Stimulated activated CD4-positive, alpha-beta T cell treated with anti-CD3 and anti-CD28 coated beads, TNF-alpha, amount 100 ng/mL, for 1 hour (primary cell): ENCODE measurements at regions not wholly inside any gene's neighbourhood (a gene's known extent, or its start where the extent isn't known, plus 50 kb on each side); places are given as distances from the start of the nearest gene placed in this dataset.

ENCODE experiments used
- DNase-seq, 3 donors: peaks; one replicate each; pipeline ENCODE4 v3.0.0-alpha.2; 2020; ENCODE audit warnings: low read depth in 3 of 3, low spot score in 1 of 3

DNA sequence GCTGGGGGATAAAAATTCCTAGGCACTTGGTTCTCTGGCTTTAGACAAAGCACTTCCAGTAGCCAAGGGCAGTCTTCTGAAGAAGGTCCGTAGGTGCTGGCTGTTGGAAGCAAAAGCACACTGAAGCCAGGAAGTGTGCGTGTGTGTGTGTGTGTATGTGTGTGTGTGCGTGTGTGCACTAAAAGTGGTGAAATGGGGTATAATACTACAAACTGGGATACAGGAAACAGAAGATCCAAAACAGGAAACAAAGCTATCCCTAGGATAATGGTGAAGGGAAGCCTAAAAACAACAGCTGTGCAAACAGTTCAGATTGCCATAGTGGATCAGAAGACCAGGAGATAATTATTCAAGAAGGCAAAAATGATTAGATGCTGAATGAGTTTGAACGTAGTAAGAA, 103.4 kb downstream of the IL20RB start:
- DNase-seq: no peak

DNA sequence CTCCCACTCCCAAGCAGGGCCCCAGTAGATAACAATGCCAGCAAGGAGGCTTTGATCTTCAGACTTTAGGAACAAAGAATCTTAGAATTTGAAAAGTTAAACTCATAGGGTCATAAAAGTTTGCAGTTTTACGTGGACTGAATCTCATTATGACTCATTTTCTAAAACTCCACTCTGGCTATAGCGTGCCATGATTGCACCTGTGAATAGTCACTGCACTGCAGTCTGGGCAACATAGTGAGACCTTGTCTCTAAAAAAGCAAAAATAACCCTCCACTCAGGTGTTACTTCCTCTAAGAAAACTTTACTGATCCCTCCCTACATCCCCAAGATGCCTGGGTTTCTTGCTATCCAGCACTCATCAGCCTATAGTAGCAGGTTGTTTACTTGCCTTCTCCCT, 104.5 kb downstream of the IL20RB start:
- no peak for DNase-seq

DNA sequence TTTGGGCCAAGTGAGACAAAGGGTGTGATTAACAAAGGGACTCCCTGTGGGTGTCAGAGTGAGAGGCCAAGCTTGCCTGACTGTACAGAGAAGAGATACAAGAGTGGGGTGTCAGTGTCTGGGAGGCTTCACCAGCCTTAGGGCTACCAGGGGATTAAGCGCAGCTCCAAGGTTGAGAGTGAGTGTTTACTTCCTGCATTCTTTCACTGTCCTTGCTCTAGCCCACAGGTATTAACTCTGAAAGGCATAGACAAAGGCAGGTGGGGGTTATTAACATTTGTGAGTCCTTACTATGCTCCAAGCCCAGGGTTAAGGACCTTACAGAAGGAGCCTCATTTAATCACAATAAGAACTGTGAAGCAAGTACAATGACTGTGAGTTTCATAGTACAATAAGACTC, 107.6 kb downstream of the IL20RB start:
- no peak for DNase-seq

DNA sequence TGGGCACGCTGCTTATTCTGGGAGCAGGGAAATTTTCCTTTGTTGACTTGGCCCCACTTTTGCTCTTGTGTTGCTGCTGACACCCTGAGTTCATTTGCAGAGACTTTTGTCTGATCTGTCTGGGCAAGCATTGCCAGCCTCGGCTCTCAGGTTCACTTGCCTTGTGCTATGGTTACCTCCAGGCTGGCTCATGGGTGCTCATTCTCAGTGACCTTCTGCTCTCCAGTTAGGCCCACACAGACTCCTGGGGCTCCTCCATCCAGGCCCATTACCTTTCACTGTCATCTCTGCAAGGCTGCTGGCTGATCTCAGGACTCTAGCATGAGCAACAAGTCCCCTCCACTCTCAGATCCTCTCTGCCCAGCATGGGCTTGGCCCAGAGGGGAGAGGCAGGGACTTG, 108.3 kb downstream of the IL20RB start:
- DNase-seq: no peak

DNA sequence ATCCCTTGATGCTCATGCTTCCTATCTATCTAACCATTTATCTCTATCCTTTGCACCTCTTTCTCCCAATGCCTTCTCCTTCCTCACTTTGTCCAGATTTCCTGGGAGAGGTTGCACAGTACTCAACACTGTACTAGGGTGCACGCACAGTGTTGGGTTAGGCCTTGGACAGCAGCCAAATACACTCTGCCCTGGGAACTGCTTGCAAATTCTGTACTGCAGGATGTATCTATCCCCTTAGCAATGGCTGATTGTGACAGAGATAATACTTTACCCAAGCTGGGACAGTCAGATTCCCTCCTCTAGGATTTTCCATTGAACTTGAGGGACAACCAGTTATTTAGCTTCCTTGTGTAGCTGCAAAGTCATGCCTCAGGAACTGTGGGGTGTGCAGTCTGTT, 113.3 kb downstream of the IL20RB start:
- DNase-seq: no peak

DNA sequence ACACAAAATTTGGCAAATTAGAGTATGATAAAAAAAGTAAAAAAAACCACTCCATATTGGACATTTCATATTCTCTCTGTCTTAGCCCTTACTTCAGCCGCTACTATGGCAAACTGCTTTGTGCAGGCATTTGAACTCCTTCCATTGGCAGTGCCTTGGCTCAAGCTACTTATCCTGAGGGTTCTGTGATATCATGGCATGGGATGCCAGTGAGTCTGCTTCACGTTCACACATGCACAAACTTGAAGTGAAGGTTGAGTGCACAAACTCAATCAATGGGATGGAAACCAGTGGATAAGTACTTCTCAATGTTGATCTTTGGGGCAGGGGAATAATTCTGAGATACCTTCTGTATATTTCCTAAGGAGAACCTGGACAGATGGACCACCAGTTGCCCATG, 117.2 kb downstream of the IL20RB start:
- DNase-seq: no peak

DNA sequence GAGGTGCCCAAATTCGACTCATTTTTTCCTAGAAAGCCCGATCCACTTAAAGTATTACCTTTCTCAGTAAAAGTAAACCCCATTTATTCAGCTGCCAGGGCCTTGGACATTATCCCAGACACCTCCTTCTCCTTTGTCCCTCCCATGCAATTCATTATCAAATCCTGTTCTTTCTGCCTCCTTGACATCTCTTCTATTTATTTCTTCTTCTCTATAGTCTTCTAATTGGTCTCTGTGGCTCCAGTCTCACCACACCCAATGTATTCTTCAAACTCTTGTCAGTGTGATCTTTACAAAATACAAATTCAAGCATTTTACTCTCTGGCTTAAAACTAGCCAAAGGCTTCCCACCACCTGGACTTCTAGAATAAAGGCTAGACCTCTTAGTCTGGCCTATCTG, 120.3 kb downstream of the IL20RB start:
- DNase-seq: no peak

DNA sequence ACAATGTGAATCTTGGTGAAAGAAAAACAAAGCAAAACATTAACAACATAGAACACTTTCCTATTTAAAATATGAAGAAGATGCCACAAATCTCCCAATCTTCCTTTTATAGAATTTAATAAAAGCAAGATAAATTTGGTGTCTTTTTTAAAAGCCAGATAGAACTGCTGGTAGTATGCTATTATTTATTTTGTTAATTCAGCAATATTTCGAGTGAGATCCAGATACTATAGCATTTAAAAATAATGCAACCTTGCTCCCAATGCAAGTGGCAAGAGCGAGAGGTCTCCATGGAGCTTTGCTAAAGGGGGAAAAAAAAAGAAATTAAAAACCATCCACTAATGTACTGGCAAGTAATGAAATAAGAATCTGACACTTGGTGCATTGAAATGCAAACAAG, 121.8 kb downstream of the IL20RB start:
- DNase-seq: no peak

DNA sequence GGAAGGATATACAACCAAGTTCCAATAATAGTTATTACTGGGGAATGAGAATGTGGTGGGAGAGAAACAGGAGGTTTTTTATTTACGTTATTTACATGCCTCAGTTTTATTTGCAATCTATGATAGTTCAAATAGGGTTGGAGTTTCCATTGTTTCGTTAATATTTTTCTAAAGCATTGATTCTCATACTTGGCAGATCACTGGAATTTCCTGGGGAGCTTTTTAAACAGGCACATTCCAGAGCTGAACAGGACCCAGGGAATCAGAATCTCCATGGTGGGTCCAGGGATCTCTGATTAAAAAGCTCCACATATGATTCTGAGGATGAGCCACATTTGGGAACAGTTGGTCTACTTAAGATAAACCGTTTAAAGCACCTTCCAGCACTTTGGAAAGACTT, 123.9 kb downstream of the IL20RB start:
- DNase-seq: no peak

DNA sequence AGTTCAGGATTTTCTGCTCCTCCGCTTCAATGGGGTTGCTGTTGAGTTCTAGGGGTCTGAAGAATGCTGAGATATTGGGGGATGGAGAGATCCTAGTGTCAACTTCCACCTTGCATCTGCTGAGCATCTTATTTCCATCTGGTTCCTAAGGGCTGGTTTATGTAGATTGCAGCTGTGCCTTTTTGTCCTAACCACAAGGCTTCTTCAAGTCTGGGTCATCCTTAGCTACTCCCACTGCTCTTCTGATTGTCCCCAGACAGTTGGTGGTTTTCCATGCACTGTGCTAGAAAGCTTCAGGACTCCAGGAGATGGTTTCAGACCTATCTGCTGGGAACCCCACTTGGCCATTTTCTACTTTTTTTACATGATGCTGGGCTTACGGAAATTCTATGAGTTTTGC, 125.0 kb downstream of the IL20RB start:
- no peak for DNase-seq

DNA sequence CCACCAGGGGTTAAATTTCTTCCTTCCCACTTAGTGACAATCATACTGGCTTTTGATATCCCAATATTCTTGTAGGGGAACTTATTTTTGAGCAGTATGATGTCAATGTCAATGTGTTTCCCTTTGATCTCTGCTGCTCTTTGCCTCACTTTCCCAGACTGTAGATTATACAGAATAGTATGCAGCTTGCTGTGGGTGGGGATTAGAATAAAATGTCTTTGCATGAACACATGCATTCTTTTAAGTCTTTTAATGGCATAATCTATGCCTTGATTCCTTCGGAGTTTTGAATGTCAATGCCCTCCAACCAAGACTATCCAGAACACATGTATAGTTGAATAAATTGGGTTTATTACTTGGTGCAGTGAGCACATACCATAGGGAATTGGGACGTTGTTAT, 125.5 kb downstream of the IL20RB start:
- DNase-seq: no peak

DNA sequence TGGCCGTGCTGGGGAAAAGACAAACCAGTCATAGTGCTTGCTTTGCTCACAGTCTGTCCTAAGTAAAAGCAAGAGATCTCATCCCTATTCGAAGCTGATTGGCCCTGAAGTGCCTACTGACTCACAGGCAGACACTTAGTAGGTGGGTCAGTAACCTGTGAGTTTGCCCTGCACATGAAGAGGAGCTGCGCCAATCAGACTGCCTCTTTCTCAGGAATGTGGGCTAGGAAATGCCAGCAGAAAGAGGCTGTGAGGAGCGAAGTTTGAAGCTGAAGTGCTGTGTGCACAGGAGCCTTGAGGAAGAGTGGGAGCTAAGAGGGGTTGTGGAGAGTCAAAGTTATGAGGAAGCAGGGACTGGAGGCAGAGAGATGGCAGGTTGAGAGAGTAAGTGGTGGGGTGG, 126.8 kb downstream of the IL20RB start:
- DNase-seq: no peak

DNA sequence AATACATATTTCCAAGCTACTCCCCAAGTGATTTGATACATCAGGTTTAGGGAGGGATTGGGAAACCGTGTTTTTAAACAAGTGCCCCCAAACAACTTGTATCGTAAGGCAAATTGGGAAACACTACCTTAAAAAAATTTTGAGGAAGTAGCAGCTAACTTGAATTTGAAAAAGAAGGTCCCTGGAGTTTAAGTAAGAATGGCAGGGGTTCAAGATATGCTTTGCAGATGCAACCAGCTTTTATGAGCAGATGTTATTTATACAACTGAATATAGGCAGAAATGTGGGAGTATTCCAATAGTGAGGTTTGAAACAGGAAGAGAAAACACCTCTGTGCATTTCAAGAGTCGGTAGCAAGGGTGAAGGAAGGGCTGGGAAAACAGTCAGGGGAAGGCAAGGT, 139.6 kb downstream of the IL20RB start:
- no peak for DNase-seq

DNA sequence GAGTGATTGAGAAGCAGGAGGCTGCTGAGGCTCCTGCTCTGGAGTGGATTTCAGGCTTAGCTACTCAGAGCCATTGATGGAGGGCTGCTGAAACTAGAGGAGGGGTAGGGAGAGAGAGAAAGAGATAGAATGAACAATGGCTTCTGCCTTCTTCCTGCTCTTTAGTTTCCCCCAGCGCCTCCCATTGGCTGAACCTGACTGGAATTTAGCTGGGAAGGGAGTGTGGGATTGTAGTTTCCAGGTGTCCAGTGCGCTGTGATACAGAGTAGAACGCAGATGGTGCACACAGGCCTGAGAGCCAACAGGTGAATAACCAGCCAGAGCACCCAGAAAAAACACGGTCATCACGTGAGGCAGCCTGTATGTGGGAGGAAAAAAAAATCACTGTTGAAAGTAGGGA, 140.1 kb downstream of the IL20RB start:
- no peak for DNase-seq

DNA sequence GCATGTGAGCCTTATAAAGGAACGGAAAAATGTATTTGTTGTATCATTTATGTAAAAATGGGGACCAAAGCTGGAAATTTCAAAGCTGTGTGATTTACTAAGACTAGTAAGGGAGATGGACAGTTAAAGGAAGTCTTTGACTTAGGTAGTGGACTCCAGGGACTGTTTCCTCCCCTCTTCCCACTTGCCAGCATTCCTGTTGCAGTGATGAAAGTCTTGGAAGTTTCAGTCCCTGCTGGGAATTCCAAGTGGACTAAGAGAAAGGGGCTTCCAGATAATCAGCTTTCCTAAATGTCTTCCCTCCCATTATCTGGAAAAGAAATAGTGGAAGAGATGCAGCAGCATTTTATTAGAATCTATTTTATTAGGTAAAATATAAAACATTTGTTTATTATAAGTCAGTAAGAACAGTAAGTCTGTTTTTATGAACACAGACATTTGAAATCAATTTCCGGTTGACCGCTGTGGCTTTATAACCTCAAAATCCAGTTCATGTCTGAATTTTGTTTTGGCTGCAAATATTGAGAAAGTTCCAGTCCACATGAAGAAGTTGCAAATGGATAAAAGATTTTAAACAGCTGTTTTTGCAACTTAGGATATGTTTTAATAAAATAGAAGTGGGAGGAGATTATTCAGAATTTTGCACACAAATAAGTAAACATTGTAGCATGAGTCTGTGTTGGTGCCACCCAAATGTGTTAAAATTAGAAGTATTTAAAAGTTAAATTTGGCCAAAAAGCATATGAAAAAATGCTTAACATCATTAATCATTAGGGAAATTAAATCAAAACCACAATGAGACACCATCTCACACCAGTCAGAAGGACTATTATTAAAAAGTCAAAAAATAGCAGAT, 141.8 kb downstream of the IL20RB start:
- no peak for DNase-seq

DNA sequence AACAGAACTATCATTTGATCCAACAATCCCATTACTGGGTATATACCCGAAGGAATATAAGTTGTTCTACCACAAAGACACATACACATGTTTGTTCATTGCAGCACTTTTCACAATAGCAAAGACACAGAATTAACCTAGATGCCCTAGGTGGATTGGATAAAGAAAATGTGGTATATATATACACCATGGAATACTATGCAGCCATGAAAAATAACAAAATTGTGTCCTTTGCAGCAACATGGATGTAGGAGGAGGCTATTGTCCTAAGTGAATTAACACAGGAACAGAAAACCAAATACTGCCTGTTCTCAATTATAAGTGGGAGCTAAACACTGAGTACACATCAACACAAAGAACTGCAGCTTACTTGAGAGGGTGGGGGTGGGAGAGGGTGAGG, 142.5 kb downstream of the IL20RB start:
- DNase-seq: no peak

DNA sequence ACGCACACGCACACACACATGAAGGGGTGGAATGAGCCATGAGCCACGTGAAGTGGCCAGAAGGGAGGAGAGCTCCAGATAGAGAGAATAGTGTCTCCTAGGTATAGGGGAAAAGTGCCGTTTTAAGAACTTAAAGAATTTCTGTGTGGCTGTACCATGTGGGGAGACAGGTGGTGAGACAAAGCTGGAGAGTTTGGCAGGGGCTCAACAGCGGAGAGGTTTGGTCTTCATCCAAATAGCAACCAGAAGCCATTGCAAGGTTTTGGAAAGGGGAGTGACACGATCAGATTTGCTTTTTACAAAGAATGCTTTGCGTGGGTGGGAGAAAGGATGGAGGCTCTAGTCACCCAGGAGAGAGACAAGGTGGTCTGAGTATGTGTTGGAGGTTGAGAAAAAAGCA, 146.0 kb downstream of the IL20RB start:
- DNase-seq: no peak

DNA sequence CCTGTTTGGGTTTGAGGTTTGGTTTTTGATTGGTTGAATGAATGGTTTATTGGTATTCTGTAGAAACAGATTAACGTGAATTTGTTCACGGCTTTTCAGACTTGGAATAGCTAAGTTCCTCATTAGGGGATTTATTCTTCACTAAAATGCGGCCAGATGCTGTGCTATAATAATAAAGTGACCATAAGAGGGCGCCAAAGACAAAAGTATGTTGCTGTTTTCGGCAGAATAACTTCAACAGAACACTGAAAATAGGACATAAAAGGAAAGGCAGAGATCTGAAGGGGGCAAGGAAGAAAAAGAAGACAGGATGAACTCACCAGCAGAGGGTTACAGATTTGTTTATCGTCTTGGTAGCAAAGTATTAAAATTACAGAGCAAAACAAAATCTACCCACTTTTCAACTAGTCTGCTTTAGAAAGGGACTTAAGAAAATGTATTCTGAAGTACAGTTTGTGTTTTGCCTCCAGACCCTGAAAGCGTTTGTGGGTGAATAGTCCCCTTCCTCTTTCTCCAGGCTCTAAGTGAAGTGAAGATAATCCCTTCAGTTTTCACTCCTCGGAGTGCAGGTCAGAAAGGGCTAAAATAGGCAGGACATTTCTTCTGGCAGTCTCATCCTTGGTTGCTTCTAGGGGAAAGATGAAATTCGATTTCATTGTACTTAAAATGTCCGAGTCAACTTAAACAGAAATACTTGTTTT, 147.6 kb downstream of the IL20RB start:
- no peak for DNase-seq

DNA sequence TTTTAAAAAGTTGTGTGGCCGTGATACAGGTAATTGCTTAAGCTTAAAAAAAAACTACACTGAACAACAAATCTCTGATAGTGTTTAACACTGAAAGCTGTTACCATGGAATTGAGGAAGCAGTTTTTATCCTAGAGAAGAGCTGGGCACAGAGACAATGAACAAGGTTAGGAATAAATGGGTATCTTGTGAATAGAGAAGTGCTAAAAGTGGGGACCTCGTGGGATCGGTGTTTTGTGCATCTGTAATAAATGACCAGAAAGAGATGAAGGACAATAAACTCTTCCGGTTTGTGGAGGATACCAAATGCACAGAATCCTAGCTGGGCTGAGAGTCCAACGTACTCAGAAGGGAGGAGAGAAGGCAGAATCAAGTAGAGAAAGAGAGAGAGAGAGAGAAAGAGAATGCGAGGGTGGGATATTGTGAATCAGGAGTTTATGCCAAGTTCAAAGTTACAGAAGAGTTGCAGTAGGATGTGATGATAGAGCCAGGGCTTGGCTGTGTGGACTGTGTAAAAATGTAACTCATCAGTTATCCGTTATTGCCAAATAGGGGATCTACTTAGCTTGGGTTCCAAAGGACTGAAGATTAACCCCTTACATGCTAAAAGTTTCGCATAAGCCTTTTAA, 148.9 kb downstream of the IL20RB start:
- DNase-seq: no peak

DNA sequence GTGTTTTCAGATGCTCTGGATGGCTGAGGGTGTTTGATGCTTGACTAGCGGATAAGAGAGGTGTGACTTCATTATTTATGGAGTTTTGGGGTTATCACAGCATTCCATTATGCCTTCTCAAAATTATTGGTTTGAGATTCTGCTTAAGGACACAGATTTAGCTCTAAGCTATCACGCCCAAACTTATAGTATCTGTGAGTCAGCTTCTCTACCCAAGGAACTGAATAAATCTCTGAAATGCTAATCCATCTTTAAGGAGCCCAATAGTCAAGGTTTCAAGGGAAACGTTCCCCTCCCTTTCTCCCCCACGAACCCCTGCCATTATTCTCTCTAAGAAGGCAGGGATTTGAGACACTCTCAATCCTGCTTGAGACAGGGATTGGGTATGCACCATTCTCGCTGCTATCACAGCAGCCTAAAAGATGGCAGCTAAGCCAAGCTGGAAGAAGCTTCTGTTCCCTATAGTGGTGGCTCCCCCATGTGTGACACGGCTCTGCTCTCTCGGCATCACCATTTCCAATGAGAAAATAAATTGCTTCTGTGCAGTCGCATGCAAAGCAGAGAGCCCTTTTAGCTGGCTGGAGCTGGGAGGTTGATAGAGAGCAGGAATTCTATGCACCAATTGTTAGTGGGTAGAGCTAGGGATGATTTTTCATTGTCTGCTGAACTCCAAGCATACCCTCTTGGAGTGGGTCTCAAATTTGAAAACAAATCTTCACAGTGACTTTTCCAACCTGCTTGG, 151.1 kb downstream of the IL20RB start:
- DNase-seq: no peak

DNA sequence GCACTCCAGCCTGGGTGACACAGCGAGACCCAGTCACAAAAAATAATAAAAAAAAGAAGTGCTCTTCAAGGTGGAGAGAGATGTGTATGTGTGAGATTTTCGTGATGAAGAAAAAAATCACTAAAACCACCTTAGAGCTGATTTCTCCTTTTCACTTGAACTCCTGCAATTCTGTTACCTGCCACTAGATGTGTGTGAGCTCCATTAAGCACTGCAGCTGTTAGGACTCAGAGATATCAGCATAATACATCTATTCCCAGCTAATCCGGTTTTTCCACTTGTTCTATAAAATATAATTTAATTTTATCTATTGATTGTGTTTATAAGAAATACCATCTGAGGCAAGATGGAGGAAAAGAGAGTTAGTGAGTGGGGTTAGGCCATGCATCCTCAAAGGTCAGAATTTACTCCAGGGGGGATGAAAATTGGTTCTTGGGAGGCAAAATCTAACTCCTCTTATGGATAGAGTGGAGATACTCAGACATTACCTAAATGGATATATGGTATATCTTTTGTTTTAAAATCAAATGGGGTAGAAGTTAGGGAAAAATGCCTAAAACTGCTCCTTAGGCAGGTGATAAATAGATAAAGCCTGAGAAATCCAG, 152.7 kb downstream of the IL20RB start:
- no peak for DNase-seq
